Pancreas (tissue), 10 donors: ENCODE measurements at regions not wholly inside any gene's neighbourhood (a gene's known extent, or its start where the extent isn't known, plus 50 kb on each side); places are given as distances from the start of the nearest gene placed in this dataset.
"Not testable (repeated sequence)": the region's sequence is repeated elsewhere in the genome, so short reads cannot be mapped to it uniquely, and the experiment has no call there.

Source experiments
- ATAC-seq, 4 donors: fragments of 200-7000 bp; cut with Tn5 transposase; one replicate each; pipeline versions ENCODE4 v1.8.0 to v1.9.1; 2020; ENCODE audit warnings: mild to moderate bottlenecking in 4 of 4, moderate library complexity in 4 of 4
- DNase-seq, 6 donors: peaks; one replicate each; pipeline ENCODE4 v3.0.0-alpha.2; 2020
- FAIRE-seq: peaks from 2 replicates; lab custom pipeline; 2012; peaks lifted over from hg19 to GRCh38; lab: Jason Lieb, UNC
- H3K27ac ChIP-seq, 4 donors: fragments of 200-600 bp; sonication (generic); 1 replicate in 3 of 4; 2 replicates in 1 of 4; pipeline versions ENCODE4 v1.5.0 to v1.8.0; 2020
- H3K27me3 ChIP-seq, 4 donors: fragments of 200-600 bp; one replicate each; pipeline ENCODE4 v1.8.0; 2021
- H3K36me3 ChIP-seq, 3 donors: fragments of 200-600 bp; sonication (generic) in 1 of 3; one replicate each; pipeline versions ENCODE4 v1.5.0 to v1.8.0; 2020 to 2021
- H3K4me1 ChIP-seq, 3 donors: fragments of 200-600 bp; one replicate each; pipeline ENCODE4 v1.8.0; 2021
- H3K4me3 ChIP-seq, 4 donors: fragments of 200-600 bp; sonication (generic) in 2 of 4; one replicate each; pipeline versions ENCODE4 v1.5.0 to v1.8.0; 2020 to 2021
- H3K9me3 ChIP-seq, 4 donors: fragments of 200-600 bp; one replicate each; pipeline ENCODE4 v1.8.0; 2021
- CTCF ChIP-seq, 4 donors: fragments of 200-600 bp; sonication (generic) in 3 of 4; IDR thresholded peaks; one replicate each; pipeline versions ENCODE4 v1.5.0 to v1.8.0; 2021; ENCODE audit warnings: antibody characterized with exemption in 4 of 4
- WGBS, 2 donors: extraction: QIAGEN DNeasy Blood & Tissue Kit; methylation state at CpG; one replicate each; pipeline ENCODE4 v1.1.7; 2013; 5-methylcytosine and 5-hydroxymethylcytosine counted together
- intact Hi-C, 3 donors: fragments of 100-400 bp; cut with DNase I; formaldehyde crosslinking; loops; one replicate each; pipeline versions ENCODE4 v1.11.1 to v1.14.2; 2022
- donor health status: healthy with polysubstance abuse.
- donor health status: DM: no; HTN: no; CAD: no; lungs with moderate emphysema.
- donor health status: DM: no; HTN: no; CAD: no.
- donor health status: control.
- donor health status: control.
- donor health status: Bipolar disorder and iron deficiency.
- donor health status: DM: yes; HTN: yes; CAD: no.
- donor health status: DM: no; HTN: no; CAD: no.
- donor health status: DM: no; HTN: no; CAD: no.
- donor health status: DM: yes; HTN: yes; CAD: no.

GRCh38 chr12:20097626-20098025 is 270.7 kb upstream of the PDE3A start:
- no peaks in the 10 kb centered on the region for H3K36me3 ChIP-seq
- H3K9me3 ChIP-seq, result no peaks in the 10 kb centered on the region
- ATAC-seq (peak in 1 of 4 donors; percentile 25), DNase-seq (no peak), FAIRE-seq (no peak)
- no peak for TF ChIP-seq CTCF (IDR thresholded peaks at IDR 0.05)
- H3K4me3 ChIP-seq, result no peak overlapping the region
- H3K4me1 ChIP-seq, result no peaks in the 10 kb centered on the region
- no peaks in the 10 kb centered on the region for H3K27me3 ChIP-seq
- no peak overlapping the region for H3K27ac ChIP-seq
- WGBS, 2 donors, result 53 to 63% methylated on average over 2 of the region's 2 CpGs
- intact Hi-C loops, result no loop called here

- no peak for DNase-seq
- ATAC-seq, result no peak
- no peaks in the 10 kb centered on the region for H3K27me3 ChIP-seq
- intact Hi-C loops, result no loop called here
- no peak overlapping the region for H3K27ac ChIP-seq
- H3K9me3 ChIP-seq, result no peaks in the 10 kb centered on the region
- no peak overlapping the region for H3K4me3 ChIP-seq
- no peak for TF ChIP-seq CTCF (IDR thresholded peaks at IDR 0.05)
- FAIRE-seq, result no peak
- no peaks in the 10 kb centered on the region for H3K4me1 ChIP-seq
- no peaks in the 10 kb centered on the region for H3K36me3 ChIP-seq
- 74 to 78% methylated on average over 5 of the region's 5 CpGs for WGBS, 2 donors
Measured at GRCh38 chr12:20099395-20100183, 268.7 kb upstream of the PDE3A start.

- peak in 1 of 6 donors; percentile 50 for DNase-seq
- no peak for ATAC-seq
- Histone ChIP-seq H3K4me1 (no peaks in the 10 kb centered on the region), H3K27me3 (no peaks in the 10 kb centered on the region), H3K36me3 (no peaks in the 10 kb centered on the region), H3K9me3 (no peaks in the 10 kb centered on the region), H3K4me3 (no peak overlapping the region), H3K27ac (no peak overlapping the region)
- FAIRE-seq, result no peak
- TF ChIP-seq CTCF (IDR thresholded peaks at IDR 0.05), result no peak
- 84 to 92% methylated on average over 5 of the region's 5 CpGs for WGBS, 2 donors
- intact Hi-C loops, result no loop called here
Measured at GRCh38 chr12:20101046-20101445, 267.3 kb upstream of the PDE3A start.

GRCh38 chr12:20105943-20106342 is 262.4 kb upstream of the PDE3A start:
- intact Hi-C loops, result no loop called here
- no peak overlapping the region for H3K4me3 ChIP-seq
- no peaks in the 10 kb centered on the region for H3K27me3 ChIP-seq
- no peak for ATAC-seq
- no peak for TF ChIP-seq CTCF (IDR thresholded peaks at IDR 0.05)
- H3K9me3 ChIP-seq, result no peaks in the 10 kb centered on the region
- DNase-seq, result no peak
- no peaks in the 10 kb centered on the region for H3K4me1 ChIP-seq
- H3K27ac ChIP-seq, result no peak overlapping the region
- H3K36me3 ChIP-seq, result no peaks in the 10 kb centered on the region
- no peak for FAIRE-seq

- no peaks in the 10 kb centered on the region for H3K4me1 ChIP-seq
- WGBS, 2 donors, result 84 to 88% methylated on average over 5 of the region's 5 CpGs
- intact Hi-C loops, result no loop called here
- no peaks in the 10 kb centered on the region for H3K27me3 ChIP-seq
- DNase-seq (no peak), ATAC-seq (no peak), FAIRE-seq (no peak)
- H3K4me3 ChIP-seq, result no peak overlapping the region
- TF ChIP-seq CTCF (IDR thresholded peaks at IDR 0.05), result no peak
- H3K27ac ChIP-seq, result no peak overlapping the region
- no peaks in the 10 kb centered on the region for H3K36me3 ChIP-seq
- H3K9me3 ChIP-seq, result no peaks in the 10 kb centered on the region
Measured at GRCh38 chr12:20109676-20110075, 258.7 kb upstream of the PDE3A start.

GRCh38 chr12:20115371-20115770 is 253.0 kb upstream of the PDE3A start:
- H3K9me3 ChIP-seq, intact Hi-C loops, H3K27me3 ChIP-seq, H3K36me3 ChIP-seq, H3K4me1 ChIP-seq, FAIRE-seq, H3K4me3 ChIP-seq, ATAC-seq, H3K27ac ChIP-seq: not testable (repeated sequence)
- 93 to 95% methylated on average over 8 to 25 of the region's 25 CpGs for WGBS, 2 donors
- DNase-seq, result peak in 1 of 6 donors; percentile 43
